ENCODE measurements at regions not wholly inside any gene's neighbourhood (a gene's known extent, or its start where the extent isn't known, plus 50 kb on each side); places are given as distances from the start of the nearest gene placed in this dataset.

- DNase-seq = no peak
Measured at GRCh38 chrX:14125462-14125861, 95.8 kb upstream of the GEMIN8 start.

GRCh38 chrX:14124562-14124961 is 94.9 kb upstream of the GEMIN8 start:
- DNase-seq = no peak

GRCh38 chrX:14095702-14096101 is 66.0 kb upstream of the GEMIN8 start:
- DNase-seq = peak; percentile 50

GRCh38 chrX:14094191-14094590 is 64.5 kb upstream of the GEMIN8 start:
- no peak for DNase-seq

- no peak for DNase-seq
Measured at GRCh38 chrX:14084466-14084865, 54.8 kb upstream of the GEMIN8 start.

- no peak for DNase-seq
Measured at GRCh38 chrX:14083783-14084182, 54.1 kb upstream of the GEMIN8 start.

- no peak for DNase-seq
Measured at GRCh38 chrX:14079891-14080430, 50.3 kb upstream of the GEMIN8 start.

All from femur (tissue), 1 donor.